Liver (tissue), 8 donors: ENCODE measurements at regions not wholly inside any gene's neighbourhood (a gene's known extent, or its start where the extent isn't known, plus 50 kb on each side); places are given as distances from the start of the nearest gene placed in this dataset.

Experiments used
- DNase-seq: peaks from one replicate; pipeline ENCODE4 v3.0.0-alpha.2; 2017; ENCODE audit warnings: low spot score
- H3K27ac ChIP-seq, 2 donors: one replicate each; pipeline ENCODE4 v1.7.0; 2013; ENCODE audit warnings: inconsistent platforms in 2 of 2, low read length in 2 of 2, control low read depth in 1 of 2, low read depth in 1 of 2, mild to moderate bottlenecking in 1 of 2
- H3K27me3 ChIP-seq, 4 donors: one replicate each; pipeline versions ENCODE4 v1.6.1 to v1.7.0; 2013; ENCODE audit warnings: low read length in 3 of 4, inconsistent platforms in 1 of 4, mild to moderate bottlenecking in 1 of 4, moderate library complexity in 1 of 4; ENCODE audit not compliant: control insufficient read depth in 4 of 4, insufficient read depth in 4 of 4
- H3K36me3 ChIP-seq, 4 donors: one replicate each; pipeline versions ENCODE4 v1.6.1 to v1.7.0; 2013; ENCODE audit warnings: low read length in 3 of 4, mild to moderate bottlenecking in 3 of 4, low read depth in 1 of 4, moderate library complexity in 1 of 4; ENCODE audit not compliant: control insufficient read depth in 4 of 4, insufficient read depth in 3 of 4
- H3K4me1 ChIP-seq, 4 donors: one replicate each; pipeline versions ENCODE4 v1.6.1 to v1.7.0; 2013; ENCODE audit warnings: low read length in 3 of 4, mild to moderate bottlenecking in 3 of 4, moderate library complexity in 1 of 4; ENCODE audit not compliant: control insufficient read depth in 4 of 4, insufficient read depth in 4 of 4
- H3K4me3 ChIP-seq, 3 donors: one replicate each; pipeline versions ENCODE4 v1.6.1 to v1.7.0; 2013; ENCODE audit warnings: low read length in 3 of 3, control low read depth in 1 of 3, low read depth in 1 of 3, mild to moderate bottlenecking in 1 of 3
- H3K9ac ChIP-seq, 2 donors: one replicate each; pipeline ENCODE4 v1.7.0; 2013; ENCODE audit warnings: low read length in 2 of 2, mild to moderate bottlenecking in 2 of 2, moderate library complexity in 2 of 2, control low read depth in 1 of 2, low read depth in 1 of 2
- H3K9me3 ChIP-seq, 4 donors: one replicate each; pipeline versions ENCODE4 v1.6.1 to v1.7.0; 2013; ENCODE audit warnings: low read length in 3 of 4; ENCODE audit not compliant: control insufficient read depth in 4 of 4
- EGR1 ChIP-seq, 2 donors: IDR thresholded peaks; 2 replicates each; pipeline ENCODE4 v1.6.1; 2016 to 2018; ENCODE audit warnings: antibody characterized with exemption in 2 of 2, low read depth in 2 of 2
- FOXA1 ChIP-seq: IDR thresholded peaks from 2 replicates; pipeline ENCODE4 v1.6.1; 2016; ENCODE audit warnings: antibody characterized with exemption
- FOXA2 ChIP-seq: IDR thresholded peaks from 2 replicates; pipeline ENCODE4 v1.6.1; 2016; ENCODE audit warnings: antibody characterized with exemption
- GABPA ChIP-seq, 2 donors: IDR thresholded peaks in 1 of 2; conservative IDR thresholded peaks in 1 of 2; 2 replicates each; pipeline ENCODE4 v1.6.1; 2016; ENCODE audit warnings: antibody characterized with exemption in 2 of 2, mild to moderate bottlenecking in 1 of 2, moderate library complexity in 1 of 2
- HNF4A ChIP-seq, 2 donors: conservative IDR thresholded peaks; 2 replicates each; pipeline ENCODE4 v1.6.1; 2016; ENCODE audit warnings: antibody characterized with exemption in 2 of 2, mild to moderate bottlenecking in 2 of 2
- JUND ChIP-seq, 2 donors: IDR thresholded peaks; 2 replicates each; pipeline ENCODE4 v1.6.1; 2016; ENCODE audit warnings: antibody characterized with exemption in 2 of 2
- NR2F2 ChIP-seq: IDR thresholded peaks from 2 replicates; pipeline ENCODE4 v1.6.1; 2016; ENCODE audit warnings: antibody characterized with exemption
- RAD21 ChIP-seq, 2 donors: IDR thresholded peaks; 2 replicates each; pipeline ENCODE4 v1.6.1; 2016; ENCODE audit warnings: antibody characterized with exemption in 2 of 2, mild to moderate bottlenecking in 2 of 2
- RXRA ChIP-seq, 2 donors: IDR thresholded peaks; 2 replicates each; pipeline ENCODE4 v1.6.1; 2017 to 2018; ENCODE audit warnings: antibody characterized with exemption in 2 of 2, mild to moderate bottlenecking in 1 of 2
- SP1 ChIP-seq: IDR thresholded peaks from 2 replicates; pipeline ENCODE4 v1.6.1; 2018; ENCODE audit warnings: antibody characterized with exemption, mild to moderate bottlenecking
- TAF1 ChIP-seq: conservative IDR thresholded peaks from 2 replicates; pipeline ENCODE4 v1.6.1; 2016; ENCODE audit warnings: antibody characterized with exemption, mild to moderate bottlenecking
- YY1 ChIP-seq: IDR thresholded peaks from 2 replicates; pipeline ENCODE4 v1.6.1; 2016; ENCODE audit warnings: antibody characterized with exemption, mild to moderate bottlenecking
- WGBS: extraction: QIAGEN DNeasy Blood & Tissue Kit; methylation state at CpG from one replicate; pipeline ENCODE4 v1.1.7; 2013; 5-methylcytosine and 5-hydroxymethylcytosine counted together
- TF ChIP-seq, protein P1 (sequence below): IDR thresholded peaks from 2 replicates; pipeline ENCODE4 v1.6.1; 2016; ENCODE audit warnings: antibody characterized with exemption
- TF ChIP-seq, protein P2 (sequence below): IDR thresholded peaks from 2 replicates; pipeline ENCODE4 v1.6.1; 2016; ENCODE audit warnings: antibody characterized with exemption, mild to moderate bottlenecking
- TF ChIP-seq, protein P3 (sequence below): IDR thresholded peaks from 2 replicates; pipeline ENCODE4 v1.6.1; 2016; ENCODE audit warnings: antibody characterized with exemption
- TF ChIP-seq, protein P4 (sequence below): IDR thresholded peaks from 2 replicates; pipeline ENCODE4 v1.6.1; 2016; ENCODE audit warnings: antibody characterized with exemption
- TF ChIP-seq, protein P5 (sequence below): fragments of 150-350 bp; IDR thresholded peaks from 2 replicates; pipeline ENCODE4 v1.5.1; 2017; ENCODE audit warnings: improper control_type of control experiment, low read depth, low read length; ENCODE audit not compliant: missing input control
- donor health status: healthy.
- donor health status: healthy.
- donor health status: healthy.
- donor health status: healthy.
- donor health status: healthy.

DNA sequence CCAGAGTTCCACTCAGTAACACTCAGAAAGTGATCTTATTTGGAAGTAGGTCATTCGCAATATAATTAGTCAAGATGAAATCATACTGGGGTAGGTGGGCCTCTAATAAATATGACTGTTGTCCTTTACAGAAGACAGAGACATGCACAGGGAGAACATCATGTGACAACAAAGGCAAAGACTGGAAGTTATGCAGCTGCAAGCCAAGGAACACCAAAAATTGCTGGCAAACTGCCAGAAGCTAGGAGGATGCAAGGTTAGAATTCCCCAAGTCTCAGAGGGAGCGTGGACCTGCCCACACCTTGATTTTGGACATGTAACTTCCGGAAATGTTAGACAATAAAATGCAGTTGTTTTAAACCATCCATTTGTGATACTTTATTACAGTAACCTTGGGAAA is 471.5 kb upstream of the AGTR1 start:
- 77% methylated on average over 3 of the region's 3 CpGs for WGBS
- H3K27me3 ChIP-seq, result no peaks in the 10 kb centered on the region
- no peaks in the 10 kb centered on the region for H3K9me3 ChIP-seq
- TF ChIP-seq NR2F2 (no peak), RXRA (IDR thresholded peaks at IDR 0.05) (no peak), GABPA (IDR thresholded peaks at IDR 0.05 in 1 of 2, conservative IDR thresholded peaks at IDR 0.05 in 1 of 2) (no peak)
- H3K36me3 ChIP-seq, result no peaks in the 10 kb centered on the region
- no peak overlapping the region for H3K4me3 ChIP-seq
- no peak for DNase-seq
- no peak overlapping the region for H3K27ac ChIP-seq
- no peaks in the 10 kb centered on the region for H3K4me1 ChIP-seq
- no peak overlapping the region for H3K9ac ChIP-seq

DNA sequence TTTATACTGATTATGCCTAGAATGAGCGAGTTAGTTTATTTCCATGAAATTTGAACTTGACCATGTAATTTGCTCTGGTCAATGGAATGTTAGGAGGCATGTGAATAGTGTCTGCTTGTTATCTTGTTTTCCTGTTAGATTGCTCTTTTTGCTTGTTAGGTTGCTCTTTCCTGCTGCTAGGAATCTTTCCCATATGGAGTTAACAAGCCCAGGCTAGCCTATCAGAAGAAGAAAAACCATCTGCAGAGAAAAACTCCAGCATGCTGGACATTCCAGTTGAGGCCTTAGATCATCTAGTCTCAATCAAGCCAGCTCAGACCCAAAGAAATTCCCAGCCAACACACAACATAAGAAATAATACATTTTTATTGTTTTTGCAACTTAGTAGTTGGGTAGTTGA is 470.2 kb upstream of the AGTR1 start:
- H3K27ac ChIP-seq, result no peak overlapping the region
- H3K9me3 ChIP-seq, result no peaks in the 10 kb centered on the region
- H3K36me3 ChIP-seq, result no peaks in the 10 kb centered on the region
- TF ChIP-seq RXRA (IDR thresholded peaks at IDR 0.05), result no peak
- TF ChIP-seq, protein P1, sequence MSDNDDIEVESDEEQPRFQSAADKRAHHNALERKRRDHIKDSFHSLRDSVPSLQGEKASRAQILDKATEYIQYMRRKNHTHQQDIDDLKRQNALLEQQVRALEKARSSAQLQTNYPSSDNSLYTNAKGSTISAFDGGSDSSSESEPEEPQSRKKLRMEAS, result no peak
- TF ChIP-seq, protein P2, sequence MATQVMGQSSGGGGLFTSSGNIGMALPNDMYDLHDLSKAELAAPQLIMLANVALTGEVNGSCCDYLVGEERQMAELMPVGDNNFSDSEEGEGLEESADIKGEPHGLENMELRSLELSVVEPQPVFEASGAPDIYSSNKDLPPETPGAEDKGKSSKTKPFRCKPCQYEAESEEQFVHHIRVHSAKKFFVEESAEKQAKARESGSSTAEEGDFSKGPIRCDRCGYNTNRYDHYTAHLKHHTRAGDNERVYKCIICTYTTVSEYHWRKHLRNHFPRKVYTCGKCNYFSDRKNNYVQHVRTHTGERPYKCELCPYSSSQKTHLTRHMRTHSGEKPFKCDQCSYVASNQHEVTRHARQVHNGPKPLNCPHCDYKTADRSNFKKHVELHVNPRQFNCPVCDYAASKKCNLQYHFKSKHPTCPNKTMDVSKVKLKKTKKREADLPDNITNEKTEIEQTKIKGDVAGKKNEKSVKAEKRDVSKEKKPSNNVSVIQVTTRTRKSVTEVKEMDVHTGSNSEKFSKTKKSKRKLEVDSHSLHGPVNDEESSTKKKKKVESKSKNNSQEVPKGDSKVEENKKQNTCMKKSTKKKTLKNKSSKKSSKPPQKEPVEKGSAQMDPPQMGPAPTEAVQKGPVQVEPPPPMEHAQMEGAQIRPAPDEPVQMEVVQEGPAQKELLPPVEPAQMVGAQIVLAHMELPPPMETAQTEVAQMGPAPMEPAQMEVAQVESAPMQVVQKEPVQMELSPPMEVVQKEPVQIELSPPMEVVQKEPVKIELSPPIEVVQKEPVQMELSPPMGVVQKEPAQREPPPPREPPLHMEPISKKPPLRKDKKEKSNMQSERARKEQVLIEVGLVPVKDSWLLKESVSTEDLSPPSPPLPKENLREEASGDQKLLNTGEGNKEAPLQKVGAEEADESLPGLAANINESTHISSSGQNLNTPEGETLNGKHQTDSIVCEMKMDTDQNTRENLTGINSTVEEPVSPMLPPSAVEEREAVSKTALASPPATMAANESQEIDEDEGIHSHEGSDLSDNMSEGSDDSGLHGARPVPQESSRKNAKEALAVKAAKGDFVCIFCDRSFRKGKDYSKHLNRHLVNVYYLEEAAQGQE, result no peak
- no peak for TF ChIP-seq EGR1 (IDR thresholded peaks at IDR 0.05; ENCODE audit: low read depth in 2 of 2)
- no peak for TF ChIP-seq JUND (IDR thresholded peaks at IDR 0.05)
- TF ChIP-seq YY1, result no peak
- TF ChIP-seq, protein P3, sequence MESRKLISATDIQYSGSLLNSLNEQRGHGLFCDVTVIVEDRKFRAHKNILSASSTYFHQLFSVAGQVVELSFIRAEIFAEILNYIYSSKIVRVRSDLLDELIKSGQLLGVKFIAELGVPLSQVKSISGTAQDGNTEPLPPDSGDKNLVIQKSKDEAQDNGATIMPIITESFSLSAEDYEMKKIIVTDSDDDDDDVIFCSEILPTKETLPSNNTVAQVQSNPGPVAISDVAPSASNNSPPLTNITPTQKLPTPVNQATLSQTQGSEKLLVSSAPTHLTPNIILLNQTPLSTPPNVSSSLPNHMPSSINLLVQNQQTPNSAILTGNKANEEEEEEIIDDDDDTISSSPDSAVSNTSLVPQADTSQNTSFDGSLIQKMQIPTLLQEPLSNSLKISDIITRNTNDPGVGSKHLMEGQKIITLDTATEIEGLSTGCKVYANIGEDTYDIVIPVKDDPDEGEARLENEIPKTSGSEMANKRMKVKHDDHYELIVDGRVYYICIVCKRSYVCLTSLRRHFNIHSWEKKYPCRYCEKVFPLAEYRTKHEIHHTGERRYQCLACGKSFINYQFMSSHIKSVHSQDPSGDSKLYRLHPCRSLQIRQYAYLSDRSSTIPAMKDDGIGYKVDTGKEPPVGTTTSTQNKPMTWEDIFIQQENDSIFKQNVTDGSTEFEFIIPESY, result no peak
- TF ChIP-seq FOXA1, result no peak
- TF ChIP-seq, protein P4, sequence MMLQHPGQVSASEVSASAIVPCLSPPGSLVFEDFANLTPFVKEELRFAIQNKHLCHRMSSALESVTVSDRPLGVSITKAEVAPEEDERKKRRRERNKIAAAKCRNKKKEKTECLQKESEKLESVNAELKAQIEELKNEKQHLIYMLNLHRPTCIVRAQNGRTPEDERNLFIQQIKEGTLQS, result no peak
- TF ChIP-seq TAF1, result no peak
- TF ChIP-seq, protein P5, sequence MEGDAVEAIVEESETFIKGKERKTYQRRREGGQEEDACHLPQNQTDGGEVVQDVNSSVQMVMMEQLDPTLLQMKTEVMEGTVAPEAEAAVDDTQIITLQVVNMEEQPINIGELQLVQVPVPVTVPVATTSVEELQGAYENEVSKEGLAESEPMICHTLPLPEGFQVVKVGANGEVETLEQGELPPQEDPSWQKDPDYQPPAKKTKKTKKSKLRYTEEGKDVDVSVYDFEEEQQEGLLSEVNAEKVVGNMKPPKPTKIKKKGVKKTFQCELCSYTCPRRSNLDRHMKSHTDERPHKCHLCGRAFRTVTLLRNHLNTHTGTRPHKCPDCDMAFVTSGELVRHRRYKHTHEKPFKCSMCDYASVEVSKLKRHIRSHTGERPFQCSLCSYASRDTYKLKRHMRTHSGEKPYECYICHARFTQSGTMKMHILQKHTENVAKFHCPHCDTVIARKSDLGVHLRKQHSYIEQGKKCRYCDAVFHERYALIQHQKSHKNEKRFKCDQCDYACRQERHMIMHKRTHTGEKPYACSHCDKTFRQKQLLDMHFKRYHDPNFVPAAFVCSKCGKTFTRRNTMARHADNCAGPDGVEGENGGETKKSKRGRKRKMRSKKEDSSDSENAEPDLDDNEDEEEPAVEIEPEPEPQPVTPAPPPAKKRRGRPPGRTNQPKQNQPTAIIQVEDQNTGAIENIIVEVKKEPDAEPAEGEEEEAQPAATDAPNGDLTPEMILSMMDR, result no peak
- TF ChIP-seq GABPA (IDR thresholded peaks at IDR 0.05 in 1 of 2, conservative IDR thresholded peaks at IDR 0.05 in 1 of 2), result no peak
- TF ChIP-seq SP1, result no peak
- no peak for TF ChIP-seq NR2F2
- no peak for TF ChIP-seq RAD21 (IDR thresholded peaks at IDR 0.05)
- no peak for TF ChIP-seq HNF4A (conservative IDR thresholded peaks at IDR 0.05)
- no peak for TF ChIP-seq FOXA2
- H3K4me3 ChIP-seq, result no peak overlapping the region
- no peak overlapping the region for H3K9ac ChIP-seq
- no peaks in the 10 kb centered on the region for H3K27me3 ChIP-seq
- 92% methylated on average over 1 of the region's 1 CpG for WGBS
- no peaks in the 10 kb centered on the region for H3K4me1 ChIP-seq
- DNase-seq, result no peak
